HG03469 (cell line): ENCODE measurements at regions not wholly inside any gene's neighbourhood (a gene's known extent, or its start where the extent isn't known, plus 50 kb on each side); places are given as distances from the start of the nearest gene placed in this dataset.
"Not testable (repeated sequence)": the region's sequence is repeated elsewhere in the genome, so short reads cannot be mapped to it uniquely, and the experiment has no call there.

Experiments
- ATAC-seq: cut with Tn5 transposase; IDR thresholded peaks from one replicate; pipeline ENCODE4 v1.9.1; 2021; ENCODE audit warnings: mild to moderate bottlenecking, moderate library complexity, moderate number of reproducible peaks; ENCODE audit not compliant: unreplicated experiment

GRCh38 chr5:36778336-36778735 lies 98.2 kb upstream of the NIPBL start:
- no peak for ATAC-seq

GRCh38 chr5:36782612-36783011 lies 94.0 kb upstream of the NIPBL start:
- not testable (repeated sequence) for ATAC-seq

DNA sequence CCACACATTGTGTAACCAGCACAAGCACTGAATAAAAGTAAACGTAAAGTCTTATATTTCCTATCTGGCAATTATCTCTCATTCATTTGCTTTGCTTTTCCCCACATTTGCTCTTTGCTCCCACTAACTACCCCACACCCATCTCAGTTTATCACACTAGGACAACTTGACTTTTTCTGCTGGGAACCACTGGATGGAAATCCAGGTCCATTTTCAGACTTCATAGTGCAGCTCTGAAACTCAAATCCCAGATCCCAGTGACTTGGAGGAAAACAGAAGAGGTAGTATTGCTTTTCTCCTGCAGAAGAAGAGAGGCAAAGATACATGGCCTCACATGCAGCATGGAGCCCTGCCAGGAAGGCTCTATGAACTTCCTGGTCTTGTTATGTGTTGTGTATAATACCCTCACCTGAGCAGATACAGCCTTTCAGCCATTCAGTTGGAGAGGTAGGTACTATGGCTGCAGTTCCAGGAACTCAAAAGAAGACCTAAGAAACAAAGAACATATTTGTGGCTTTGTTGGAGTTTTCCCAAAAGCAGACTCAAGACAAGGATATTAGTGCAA lies 90.0 kb upstream of the NIPBL start:
- no peak for ATAC-seq

GRCh38 chr5:36787365-36788093 lies 89.0 kb upstream of the NIPBL start:
- ATAC-seq: no peak

DNA sequence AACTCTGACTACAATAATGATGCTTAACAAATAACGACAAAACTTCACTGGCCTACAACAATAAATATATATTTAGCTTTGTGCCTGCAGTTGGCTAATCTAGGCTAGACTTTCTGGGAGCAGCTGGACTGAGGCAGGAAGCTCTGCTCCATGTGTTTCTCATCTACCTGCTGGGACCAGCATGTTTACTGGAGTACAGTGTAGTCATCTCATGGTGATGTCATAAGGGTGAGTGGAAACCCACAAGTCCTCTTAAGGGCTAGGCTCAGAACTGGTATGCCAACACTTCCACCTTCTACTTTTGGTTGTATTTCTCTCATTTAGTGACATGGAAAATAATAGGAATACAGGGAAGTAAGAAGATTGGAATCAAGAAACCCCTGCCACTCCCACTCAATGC lies 85.7 kb upstream of the NIPBL start:
- no peak for ATAC-seq

DNA sequence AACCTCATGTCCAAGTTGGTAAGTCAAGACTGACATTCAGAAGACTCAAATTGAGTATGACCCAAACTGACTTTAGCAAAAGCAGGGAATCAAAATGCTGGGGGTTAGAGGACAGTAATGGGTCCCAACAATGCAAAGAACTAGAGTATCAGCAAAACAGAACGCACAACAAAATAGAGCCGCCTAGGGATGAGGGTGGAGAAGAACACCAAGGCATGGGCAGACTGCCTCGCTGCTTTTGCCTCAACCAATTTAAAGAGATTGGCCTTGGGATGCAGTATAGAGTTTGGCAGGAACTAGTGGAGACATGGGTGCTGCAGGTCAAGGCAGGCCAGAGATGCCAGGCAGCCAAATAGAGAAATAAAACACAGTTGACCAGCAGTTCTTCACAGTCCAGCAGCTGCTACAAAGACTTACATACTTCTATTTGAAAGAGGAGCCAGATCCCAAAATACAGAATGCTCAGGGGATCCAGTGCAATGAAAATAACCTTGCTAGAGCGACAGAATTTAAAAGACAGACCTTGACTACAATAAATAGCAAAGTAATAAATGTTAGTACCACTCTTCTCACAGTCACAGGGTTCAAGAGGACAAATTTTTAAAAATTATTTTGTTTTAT lies 83.9 kb upstream of the NIPBL start:
- ATAC-seq: no peak

DNA sequence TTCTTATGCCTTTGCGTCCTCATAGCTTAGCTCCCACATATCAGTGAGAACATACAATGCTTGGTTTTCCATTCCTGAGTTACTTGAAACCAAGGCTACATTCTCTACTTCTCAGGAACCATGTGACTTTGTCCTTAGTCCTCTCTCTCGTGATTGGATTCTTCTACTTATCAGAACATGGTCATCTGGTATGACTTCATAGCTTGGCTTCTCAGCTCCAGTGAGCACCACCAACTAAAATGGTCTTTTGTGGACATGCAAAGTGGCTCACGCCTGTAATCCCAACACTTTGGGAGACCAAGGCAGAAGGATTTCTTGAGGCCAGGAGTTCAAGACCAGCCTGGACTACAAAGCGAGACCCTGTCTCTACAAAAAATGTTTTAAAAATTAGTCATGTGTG lies 81.2 kb upstream of the NIPBL start:
- ATAC-seq: no peak

GRCh38 chr5:36796155-36796554 lies 80.4 kb upstream of the NIPBL start:
- no peak for ATAC-seq

DNA sequence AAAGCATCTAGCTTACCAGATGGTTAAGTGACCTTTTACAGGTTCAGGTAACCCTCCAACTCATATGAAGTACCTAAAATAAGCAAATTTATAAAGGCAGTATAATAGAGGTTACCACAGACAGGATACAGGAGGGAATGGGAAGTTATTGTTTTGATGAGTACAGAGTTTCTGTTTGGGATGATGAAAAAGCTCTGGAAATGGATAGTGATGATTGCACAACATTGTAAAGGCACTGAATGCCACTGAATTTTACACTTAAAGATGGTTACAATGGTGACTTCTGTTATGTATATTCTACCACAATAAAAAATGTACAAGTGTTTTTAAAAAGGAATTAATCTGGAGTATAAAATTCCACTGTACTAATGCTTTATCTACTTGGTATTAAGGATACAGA lies 75.0 kb upstream of the NIPBL start:
- no peak for ATAC-seq

GRCh38 chr5:36802187-36802586 lies 74.4 kb upstream of the NIPBL start:
- ATAC-seq: no peak

DNA sequence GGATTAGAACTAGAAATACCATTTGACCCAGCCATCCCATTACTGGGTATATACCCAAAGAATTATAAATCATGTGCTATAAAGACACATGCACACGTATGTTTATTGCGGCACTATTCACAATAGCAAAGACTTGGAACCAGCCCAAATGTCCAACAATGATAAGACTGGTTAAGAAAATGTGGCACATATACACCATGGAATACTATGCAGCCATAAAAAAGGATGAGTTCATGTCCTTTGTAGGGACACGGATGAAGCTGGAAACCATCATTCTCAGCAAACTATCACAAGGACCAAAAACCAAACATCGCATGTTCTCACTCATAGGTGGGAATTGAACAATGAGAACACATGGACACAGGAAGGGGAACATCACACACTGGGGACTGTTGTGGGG lies 63.3 kb upstream of the NIPBL start:
- not testable (repeated sequence) for ATAC-seq

DNA sequence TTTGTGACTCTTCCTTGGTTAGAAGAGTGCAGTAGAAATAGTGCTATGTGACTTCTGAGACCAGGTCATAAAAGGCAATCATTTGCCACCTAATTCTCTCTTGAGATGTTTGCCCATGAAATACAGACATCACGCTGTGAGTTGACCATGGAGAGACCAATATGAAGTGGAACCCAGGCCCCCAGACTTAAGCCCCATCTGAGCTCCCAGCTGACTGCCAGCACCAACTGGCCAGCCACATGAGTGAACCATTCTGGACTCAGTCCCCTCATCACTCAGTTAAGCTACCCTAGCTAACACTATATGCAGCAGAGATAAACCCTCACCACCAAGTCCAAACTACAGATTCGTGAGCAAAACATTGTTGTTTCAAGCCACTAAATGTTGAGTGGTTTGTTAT lies 60.7 kb upstream of the NIPBL start:
- no peak for ATAC-seq

- ATAC-seq: no peak
Measured at GRCh38 chr5:36820900-36821299, 55.7 kb upstream of the NIPBL start.

DNA sequence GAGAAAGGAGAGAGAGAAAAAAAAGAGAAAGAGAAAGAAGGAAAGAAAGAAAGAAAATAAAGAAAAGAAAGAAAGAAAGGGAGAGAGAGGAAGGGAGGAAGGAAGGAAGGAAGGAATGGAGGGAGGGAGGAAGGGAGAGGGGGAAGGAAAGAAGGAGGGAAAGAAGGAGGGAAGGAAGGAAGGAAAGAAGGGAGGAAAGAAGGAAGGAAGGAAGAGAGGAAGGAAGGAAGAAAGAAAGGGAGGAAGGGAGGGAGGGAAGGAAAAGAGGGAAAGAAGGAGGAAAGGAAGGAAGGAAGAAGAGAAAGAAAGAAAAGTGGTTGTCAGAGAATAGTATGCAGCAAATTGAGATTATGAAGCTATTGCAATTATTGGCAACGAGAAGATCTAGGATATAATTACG lies 49.9 kb upstream of the NIPBL start:
- no peak for ATAC-seq
